Effector CD8-positive, alpha-beta T cell (primary cell): ENCODE measurements at regions not wholly inside any gene's neighbourhood (a gene's known extent, or its start where the extent isn't known, plus 50 kb on each side); places are given as distances from the start of the nearest gene placed in this dataset.

Source experiments
- DNase-seq: peaks from one replicate; lab custom pipeline; 2025; lab: John Stamatoyannopoulos, UW

DNA sequence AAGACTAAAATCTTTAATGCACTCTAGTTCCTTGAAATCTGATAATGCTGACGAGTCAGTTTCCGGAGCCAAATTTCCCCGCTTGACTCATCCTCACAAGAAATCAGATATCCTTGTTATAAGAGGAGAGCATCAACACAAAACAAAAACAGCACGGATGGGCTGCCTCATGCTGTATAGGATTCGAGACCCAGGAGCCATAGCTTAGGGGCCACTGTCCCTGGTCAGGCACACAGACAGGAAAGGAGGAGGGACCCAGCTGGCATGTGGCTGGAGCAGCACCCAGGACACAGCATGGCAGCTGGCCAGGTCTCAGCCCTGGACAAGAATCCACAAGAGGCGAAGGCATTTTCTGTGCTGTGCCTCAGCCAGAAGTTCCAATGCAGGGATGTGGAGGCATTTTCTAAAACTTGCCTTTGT, 110.2 kb upstream of the SPATA13 start:
- DNase-seq = no peak

DNA sequence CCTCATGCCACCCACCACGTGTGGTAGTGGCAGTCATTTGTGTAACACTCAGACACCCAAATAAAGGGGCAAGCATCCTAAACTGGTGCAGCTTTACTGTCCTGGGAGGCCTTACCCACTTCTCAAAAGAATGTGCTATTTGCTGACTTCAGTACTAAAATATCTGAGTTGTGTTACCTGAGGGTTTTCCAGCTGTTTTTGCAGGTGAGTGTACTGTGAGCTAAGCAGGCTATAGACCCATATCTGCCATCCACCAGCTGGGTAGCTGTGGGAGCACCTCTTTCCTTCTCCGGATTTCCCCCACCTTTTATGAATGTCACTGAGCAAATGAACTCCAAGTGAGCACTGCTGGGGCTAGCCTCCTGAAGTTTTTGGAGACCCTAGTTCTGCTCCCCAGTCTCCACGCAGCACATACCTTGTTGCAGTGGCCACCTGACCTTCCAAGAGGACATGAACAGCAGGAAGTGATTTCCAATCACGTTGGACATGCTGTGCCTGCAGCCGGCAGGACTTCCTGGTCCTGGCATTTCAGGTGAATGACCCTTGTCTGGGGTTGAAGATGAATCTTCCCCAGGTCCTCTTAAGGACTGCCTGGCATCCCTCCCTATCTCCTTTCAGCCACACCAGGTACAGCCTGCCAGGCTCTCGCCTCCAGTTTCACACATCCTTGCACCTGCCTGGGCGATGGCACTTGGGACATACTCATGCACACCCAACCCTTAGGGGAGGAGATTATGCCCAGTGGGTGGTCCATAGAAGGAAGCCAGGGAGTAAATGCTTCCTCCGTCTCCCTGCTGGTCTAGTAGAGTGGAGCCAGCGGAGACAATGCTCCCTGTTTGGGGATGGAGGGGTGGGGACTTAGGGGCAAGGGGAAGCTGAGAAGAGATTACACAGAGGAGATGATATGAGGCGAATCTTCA, 109.5 kb upstream of the SPATA13 start:
- no peak for DNase-seq

DNA sequence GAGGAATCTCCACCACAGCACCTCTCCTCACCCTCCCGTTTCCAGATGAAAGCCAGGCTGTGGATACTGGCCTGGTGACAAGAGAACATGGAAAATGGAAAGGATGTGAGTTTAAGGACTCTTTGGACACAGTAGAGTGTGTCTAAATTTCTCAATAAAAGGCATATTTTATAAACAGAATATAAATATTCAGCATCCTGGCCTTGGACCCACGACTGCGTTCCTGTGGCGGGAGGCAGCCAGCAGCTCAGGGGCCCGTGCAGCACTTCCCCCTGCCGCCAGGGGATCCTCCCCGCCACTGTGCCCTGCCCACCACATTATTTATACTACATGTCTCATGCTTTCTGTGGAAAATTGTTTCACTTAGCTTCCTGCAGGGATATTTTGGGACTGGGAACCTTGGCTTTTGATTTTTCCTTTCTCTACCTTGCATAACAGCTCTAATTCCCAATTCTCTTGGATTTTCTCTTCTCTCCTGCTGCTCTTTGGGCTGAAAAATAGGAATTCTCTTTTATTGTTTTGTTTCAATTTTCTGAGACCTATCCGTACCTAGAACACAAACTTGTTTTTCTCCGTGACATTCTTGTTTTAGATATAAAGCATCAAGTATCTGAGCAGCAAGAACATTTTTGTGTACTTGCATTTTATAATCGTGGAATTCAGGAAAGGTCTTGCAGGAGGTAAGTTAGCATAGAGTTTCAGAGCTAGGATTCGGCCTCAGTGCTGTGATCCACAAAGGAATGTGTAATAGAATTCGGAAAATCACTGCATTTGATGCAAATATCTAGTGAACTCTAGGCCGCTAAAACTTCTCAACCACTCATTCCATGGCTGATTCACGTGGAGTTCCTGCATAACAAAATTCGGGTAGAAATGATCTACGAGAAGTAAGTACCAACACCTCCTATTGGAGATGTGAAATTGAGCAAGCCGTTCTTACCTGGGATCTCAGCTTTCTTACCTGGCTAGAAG, 107.7 kb upstream of the SPATA13 start:
- no peak for DNase-seq

DNA sequence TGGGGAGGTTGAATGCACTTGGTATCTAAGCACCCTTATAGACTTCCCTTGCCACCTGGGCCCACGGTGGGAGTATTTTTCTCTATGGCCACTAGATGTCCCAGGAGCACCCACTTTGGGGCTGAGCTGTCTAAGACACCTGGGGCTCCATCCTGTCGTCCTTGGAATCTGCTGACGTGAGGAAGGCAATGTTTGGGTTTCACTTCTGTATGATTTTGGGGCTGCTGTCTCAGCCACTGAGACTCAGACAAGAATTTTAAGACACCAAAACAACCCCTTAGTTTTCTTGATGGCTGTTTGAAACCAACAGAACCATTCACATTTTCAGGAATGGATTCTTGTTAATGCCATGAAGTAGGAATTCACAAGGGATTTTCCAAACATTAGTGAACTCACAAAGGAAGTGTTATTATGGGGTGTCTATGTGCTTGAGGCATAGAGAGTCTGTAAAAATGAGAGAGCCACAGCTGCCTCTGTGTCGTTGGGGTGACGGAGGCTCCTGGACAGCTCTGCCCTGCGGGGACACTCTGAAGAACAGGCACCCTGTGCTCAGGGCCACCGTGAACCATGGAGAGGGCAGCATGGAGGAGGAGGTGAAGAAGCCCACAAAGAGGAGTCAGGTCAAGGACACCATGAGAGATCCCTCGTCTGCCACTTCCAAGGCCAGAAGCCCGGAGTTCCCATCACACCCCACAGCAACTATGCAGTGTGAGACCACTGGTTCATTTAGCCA, 106.8 kb upstream of the SPATA13 start:
- DNase-seq = peak; percentile 47

DNA sequence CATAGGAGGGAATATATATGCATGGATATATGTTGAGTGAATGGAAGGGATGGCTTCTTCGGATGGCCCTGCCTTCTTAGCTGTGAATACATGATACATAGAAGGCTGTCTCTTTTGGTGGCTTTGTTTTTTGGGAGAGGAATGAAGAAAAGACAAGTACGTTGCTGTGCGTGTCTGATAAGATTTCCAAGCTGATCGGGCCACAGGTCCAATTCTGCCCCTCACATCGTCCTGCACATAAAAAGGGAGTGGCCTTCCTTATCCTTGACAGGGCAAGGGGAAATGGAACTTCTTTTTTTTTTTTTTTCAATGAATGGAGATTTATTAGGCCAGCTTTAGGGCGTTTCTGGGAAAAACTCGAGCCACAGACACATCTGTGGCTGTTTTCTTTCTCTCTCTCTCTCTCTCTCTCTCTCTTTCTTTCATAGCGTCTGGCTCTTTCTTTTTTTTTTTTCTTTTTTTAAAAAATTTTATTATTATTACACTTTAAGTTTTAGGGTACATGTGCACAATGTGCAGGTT, 103.8 kb upstream of the SPATA13 start:
- DNase-seq = no peak

DNA sequence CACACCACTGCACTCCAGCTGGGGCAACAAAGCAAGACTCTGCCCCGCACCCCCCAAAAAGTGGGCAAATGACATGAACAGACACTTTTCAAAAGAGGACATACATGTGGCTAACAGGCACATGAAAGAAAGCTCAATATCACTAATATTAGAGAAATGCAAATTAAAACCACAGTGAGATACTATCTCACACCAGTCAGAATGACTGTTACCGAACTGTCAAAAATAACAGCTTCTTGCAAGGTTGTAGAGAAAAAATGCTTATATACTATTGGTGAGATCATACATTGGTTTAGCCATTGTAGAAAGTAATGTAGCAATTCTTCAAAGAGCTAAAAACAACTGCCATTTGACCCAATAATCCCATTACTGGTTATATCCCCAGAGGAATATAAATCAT, 99.5 kb upstream of the SPATA13 start:
- DNase-seq = no peak

DNA sequence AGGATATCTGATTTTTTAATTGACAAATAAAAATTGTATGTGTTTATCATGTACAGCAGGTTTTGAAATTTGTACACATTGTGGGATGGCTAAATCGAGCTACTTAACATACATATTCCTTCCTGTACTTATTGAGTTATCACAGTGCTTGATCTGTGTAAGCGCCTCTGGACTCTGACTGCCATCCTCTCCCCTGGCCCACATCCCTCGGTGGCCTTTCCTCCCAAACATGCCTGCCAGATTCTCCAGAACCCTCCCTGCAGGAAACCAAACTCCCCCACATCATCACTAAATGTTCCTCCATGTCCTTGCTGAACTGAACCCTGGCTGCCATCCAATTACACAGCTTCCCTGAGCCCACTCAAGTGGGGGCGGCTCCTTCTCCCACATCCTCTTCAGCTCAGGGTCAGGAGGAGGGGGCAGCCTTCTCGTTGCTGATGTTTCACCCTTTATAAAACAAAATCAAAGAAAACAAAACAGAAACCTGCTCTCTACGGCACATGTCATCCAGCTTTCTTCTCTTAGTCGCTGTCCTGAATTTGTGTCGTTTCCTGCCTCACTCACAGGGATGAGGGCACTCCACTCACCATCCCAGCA, 97.1 kb upstream of the SPATA13 start:
- DNase-seq = no peak

DNA sequence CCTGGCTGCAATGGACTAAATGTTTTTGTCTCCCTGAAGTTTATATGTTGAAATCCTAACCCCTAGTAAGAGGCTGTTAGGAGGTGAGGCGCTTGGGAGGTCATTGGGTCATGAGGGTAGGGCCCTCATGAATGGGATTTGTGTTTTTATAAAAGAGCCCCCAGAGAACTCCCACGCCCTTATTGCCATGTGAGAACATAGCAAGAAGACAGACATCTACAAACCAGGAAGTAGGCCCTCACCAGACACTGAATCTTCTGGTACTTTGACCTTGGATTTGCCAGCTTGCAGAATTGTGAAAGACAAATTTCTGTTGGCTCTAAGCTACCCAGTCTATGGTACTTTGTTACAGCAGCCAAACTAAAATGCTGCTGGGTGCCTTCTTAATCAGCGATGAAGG, 96.1 kb upstream of the SPATA13 start:
- DNase-seq = no peak

DNA sequence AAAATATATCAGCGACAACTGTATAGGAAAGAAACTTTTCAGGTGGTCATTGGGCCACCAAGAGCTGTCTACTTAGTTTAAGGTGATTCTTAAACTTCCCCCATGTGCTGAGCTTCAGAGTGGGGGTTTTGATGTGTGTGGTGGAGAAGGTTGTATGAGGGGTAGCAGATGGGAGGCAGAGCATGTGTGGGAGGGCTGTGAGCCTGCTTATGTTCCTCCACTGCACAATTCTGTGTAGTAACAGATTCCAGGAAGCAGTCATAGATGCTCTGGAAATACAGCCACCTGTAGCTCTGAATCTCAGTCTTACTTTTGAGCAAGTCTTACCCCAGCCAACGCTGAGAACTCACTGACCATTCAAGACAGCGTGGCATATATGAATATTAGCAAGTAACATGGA, 95.3 kb upstream of the SPATA13 start:
- DNase-seq = no peak

DNA sequence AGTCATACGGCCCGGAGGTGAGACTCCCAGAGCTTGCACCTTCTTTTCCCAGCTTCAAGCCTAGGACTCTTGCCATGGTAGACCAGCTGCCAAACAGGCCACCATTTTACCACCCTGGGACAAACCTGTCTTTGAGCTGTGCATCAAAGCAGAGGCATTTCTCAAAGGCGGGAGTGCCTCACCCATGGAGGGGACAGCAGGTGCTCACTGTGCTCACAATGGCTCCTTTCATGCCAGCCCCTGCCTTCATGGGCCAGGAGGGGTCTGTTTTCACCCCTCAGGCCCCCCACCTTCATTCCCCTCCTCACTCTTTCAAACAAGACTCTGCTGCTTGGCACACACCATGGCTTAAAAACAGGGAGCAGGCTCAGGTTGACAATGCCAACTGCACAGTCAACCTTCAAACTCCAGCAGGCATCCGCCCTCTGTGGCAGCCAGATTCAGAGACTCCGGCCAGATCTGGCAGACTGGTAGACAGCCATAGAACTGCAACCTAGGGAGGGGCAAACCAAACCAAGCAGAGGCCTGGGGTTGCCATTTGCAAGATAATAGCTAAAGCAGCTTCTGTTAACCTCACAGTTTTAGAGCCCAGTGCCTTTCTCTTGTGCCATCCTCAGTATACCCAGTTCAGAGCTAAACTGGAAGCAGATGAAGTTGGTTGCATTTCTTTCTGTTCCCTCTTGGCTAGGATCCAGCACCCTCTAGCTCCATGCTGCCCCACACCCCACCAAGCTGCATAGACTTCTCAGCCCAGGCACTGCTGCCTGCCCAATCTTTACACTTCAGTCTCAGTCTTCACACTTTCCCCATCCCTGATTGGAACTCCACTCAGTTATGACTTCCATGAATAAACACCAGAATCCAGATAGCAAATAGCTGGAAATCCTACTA, 93.9 kb upstream of the SPATA13 start:
- no peak for DNase-seq

DNA sequence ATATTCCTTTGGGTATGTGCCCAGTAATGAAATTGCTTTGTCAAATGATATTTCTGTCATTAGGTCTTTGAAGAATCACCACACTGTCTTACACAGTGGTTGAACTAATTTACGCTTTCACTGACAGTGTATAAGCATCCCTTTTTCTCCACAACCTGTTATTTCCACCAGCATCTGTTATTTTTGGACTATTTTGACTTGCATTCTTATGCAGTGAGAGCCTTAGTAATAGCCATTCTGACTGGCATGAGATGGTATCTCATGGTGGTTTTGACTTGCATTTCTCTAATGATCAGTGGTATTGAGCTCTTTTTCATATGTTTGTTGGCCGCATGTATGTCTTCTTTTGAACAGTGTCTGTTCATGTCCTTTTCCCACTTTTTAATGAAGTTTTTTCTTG, 92.0 kb upstream of the SPATA13 start:
- no peak for DNase-seq

DNA sequence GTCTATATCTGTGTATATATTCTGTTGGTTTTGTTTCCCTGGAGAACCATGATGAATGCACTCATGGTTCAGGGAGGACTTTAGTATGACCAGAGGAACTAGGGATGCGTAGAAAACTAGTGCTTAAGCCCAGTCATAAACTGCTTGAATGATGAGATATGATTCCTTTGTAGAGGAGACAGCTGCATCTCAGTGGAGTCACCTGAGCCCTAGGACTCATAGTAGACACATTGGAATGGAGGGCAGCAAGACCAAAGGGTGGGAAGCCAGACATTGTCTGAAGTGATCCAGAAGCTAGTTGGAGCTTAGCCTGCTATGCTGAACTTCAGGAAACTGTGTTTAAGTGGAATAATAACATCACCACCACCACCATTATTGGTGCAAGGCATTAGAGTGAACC, 89.5 kb upstream of the SPATA13 start:
- DNase-seq = no peak

DNA sequence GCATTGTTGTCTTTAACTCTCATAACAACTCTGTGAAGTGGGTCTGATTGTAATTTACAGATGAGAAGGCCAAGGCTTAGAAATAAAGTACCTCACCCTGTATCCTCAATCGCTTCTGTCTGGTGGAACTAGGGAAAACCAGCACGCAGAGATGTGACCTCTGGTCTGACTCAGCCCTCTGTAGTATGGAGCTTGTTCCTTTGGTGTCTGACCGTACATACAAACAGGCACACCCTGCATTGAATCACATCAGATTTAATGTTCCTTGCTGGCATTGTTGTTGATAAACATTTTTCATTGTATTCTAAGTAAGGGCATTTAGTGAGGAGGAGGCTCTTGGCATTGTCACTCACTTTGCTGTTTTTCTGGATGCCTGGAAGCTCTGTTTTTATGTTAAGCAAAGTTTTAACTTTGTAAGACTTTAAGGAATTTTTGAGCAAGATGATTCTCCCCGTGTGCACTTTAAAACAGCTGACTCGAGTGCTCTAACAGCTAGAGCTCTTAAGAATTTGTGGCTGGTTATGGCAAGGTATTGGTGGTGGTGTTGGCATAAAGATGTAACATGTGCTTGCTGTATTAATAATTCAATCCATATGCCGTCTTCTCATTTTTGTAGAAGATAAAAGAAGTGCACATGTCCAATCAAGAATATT, 89.0 kb upstream of the SPATA13 start:
- DNase-seq = no peak

DNA sequence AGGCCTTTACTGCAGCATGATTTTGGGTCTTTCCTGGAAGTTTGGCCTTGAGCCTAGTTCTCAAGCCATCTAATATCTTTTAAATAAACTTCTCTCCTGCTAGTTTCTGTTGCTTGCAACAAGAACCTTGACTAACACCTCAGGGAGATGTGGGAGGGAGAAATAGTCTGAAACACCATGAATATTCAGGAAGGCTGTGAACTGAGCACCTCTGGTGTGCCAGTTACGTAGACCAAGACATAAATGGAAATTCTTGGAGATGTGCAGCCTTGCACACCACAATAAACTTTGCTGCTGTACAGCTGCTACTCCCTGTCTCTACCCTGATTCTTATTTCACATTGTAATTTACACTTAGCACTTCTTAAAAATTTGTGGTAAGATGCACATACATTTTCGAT, 86.9 kb upstream of the SPATA13 start:
- DNase-seq = no peak

DNA sequence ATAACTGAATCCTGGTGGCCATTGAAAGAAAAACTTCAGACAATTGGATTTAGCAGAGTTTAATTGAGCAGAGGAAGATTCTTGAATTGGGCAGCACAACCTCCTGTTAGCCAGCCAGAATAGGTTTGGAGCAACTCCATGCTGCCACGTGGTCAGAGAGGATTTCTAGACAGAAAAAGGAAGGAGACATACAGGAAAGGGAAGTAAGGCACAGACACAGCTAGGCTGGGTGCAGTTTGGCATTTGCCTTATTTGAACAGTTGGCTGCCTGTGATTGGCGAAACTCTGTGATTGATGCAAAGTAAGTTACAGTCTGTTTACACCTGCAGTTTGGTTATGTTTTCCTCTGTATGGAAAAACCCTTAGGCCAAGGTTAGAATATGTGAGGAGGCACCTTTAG, 85.8 kb upstream of the SPATA13 start:
- DNase-seq = no peak

DNA sequence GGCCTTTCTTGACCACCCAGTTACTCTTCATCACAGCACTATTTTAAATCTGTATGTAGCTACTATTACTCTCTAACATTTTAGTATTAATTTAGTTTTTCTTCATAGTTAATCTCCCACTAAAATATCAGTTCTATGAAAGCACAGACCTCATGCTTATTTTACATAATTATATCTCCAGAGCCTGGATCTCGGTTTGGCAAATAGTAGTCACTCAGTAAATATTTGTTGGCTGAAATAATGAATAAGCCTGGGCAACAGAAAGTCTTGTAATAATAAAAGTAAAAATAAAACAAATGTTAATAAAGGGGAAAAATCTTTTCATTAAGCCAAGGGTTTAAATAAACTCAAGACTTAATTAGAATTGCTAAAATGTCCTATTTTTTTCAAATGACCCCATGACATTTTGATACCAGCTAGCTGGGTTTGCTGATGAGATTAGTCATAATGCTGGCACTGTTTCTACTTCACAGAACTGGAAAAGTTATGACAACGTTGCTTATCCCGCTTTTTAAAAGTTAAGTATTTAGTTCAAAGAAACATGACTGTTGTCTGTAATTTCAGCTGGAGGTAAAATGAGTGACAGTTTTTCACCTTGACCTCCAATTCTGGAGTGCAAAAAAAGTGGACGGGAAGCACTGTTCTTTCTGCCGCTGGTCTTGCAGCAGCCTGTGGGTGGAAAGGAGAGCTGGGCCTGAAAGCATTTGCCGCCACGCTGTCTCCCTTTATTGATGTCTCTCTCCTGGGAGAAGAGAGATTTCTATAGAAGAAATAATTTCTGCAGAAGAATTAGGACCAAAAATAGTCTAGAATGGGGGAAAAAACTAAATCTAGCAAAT, 85.2 kb upstream of the SPATA13 start:
- DNase-seq = no peak

DNA sequence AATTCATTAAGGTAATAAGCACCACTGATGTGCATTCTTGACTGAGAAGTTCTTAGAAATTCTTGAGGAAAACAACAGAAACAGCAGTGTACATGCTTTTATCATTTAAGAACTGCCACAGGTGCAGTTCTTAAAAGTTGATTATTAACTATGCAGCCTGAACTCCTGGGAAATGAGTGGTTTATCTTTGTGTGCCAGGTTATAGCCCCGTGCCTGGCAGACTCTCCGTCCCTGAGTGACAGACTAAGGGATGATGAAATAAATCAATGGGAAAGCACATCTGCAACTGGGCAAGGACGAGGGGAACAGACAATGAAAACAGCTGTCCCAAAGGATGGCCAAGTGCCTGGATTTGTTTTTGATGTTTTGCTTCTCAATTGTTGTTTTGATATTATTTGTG, 84.4 kb upstream of the SPATA13 start:
- DNase-seq = no peak

DNA sequence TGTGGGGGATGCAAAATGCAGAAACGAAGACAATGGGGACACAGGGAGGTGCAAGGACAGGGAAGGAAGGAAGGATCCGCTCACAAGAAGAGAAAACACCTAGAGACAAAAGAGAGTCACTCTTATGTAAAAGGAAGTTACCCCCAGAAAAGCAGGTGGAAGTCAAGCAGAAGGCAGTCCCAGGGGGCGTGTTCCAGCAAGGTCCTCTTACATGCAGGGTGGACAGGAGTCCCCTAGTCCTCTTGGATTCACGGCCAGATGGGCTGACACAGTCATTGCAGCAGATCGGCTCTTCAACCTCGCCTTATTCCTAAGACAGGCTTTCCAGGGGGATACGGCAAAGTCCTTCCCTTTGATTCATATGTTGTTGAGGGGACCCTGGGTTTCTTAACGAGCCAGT, 83.9 kb upstream of the SPATA13 start:
- no peak for DNase-seq

DNA sequence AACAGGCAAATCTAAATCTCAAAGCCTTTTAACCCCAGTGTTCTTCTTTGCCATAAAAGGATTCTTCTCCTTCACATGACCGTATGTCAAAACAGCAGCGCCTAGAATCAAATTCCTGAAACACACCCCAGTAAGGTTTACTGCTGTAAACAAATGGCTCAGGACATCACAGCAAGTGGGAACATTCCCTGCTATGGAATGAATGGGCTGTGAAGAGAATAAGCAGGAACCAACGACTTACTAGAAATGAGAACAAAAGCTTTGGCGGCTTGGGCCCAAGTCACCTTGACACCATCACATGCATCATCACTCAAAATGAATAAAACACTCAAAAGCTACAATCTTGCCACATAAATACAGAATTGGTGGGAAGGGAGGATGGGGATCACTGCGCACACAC, 80.4 kb upstream of the SPATA13 start:
- no peak for DNase-seq
